ENCODE measurements at regions not wholly inside any gene's neighbourhood (a gene's known extent, or its start where the extent isn't known, plus 50 kb on each side); places are given as distances from the start of the nearest gene placed in this dataset.

DNA sequence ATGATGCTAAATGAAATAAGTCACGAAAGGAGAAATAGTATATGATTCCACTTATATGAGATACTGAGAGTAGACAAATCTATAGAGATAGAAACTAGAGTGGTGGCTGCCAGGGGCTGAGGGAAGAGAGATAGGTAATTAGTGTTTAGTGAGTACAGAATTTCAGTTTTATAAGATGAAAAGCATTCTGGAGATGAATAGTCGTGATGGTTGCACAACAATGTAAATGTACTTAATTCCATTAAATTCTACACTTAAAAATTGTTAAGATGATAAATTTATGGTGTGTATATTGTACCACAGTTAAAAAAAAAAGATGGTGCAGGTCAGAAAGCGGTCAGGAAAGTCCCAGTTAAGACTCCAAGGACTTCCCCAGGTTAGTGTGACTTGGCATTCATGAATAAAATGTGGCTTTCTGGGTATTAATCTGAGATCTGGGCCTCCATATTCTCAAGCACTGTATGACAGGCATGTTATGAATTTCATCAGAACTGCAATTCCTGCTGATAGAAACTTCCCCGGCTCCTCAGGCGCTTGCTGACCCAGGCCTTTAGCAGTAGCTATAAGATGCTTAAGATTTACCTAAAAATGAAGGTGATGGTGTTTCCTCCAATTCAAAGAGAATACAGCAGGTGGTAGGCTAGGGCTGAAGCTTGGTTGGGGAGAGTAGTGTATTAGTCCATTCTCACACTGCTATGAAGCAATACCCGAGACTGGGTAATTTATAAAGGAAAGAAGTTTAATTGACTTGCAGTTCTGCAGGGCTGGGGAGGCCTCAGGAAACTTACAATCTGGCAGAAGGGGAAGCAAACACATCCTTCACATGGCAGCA is 115.3 kb upstream of the SOX9 start:
- ATAC-seq (no peak), DNase-seq (ENCODE audit: low spot score) (no peak)
- no peaks in the 10 kb centered on the region for H4K20me1 ChIP-seq (replicated peaks; ENCODE audit: insufficient read depth)
- H3K27me3 ChIP-seq (ENCODE audit: insufficient read depth) = no peaks in the 10 kb centered on the region
- H3K4me1 Mint-ChIP-seq = no peaks in the 10 kb centered on the region
- no peaks in the 10 kb centered on the region for H3F3A ChIP-seq (replicated peaks; ENCODE audit: low read depth)
- H2AFZ ChIP-seq = no peak overlapping the region
- no peaks in the 10 kb centered on the region for H3K9me2 ChIP-seq (ENCODE audit: insufficient read depth)
- no peak overlapping the region for H3K27ac ChIP-seq (ENCODE audit: low read depth)
- H3K4me3 ChIP-seq = no peak overlapping the region
- no peaks in the 10 kb centered on the region for H3K4me1 ChIP-seq (ENCODE audit: insufficient read depth)
- no peaks in the 10 kb centered on the region for H3K36me3 ChIP-seq (ENCODE audit: insufficient read depth)
- no peak overlapping the region for H3K4me3 Mint-ChIP-seq
- no peaks in the 10 kb centered on the region for H3K36me3 Mint-ChIP-seq (ENCODE audit: low read depth)
- no peak overlapping the region for H3K27ac Mint-ChIP-seq
- H3K79me2 ChIP-seq (replicated peaks; ENCODE audit: insufficient read depth) = no peaks in the 10 kb centered on the region
- H3K4me2 ChIP-seq = no peak overlapping the region
- no peaks in the 10 kb centered on the region for H3K9me3 Mint-ChIP-seq
- peaks cover 4% of the 10 kb centered on the region for H3K27me3 Mint-ChIP-seq (ENCODE audit: insufficient read depth, low read depth, poor library complexity)
- TF ChIP-seq, protein P1, sequence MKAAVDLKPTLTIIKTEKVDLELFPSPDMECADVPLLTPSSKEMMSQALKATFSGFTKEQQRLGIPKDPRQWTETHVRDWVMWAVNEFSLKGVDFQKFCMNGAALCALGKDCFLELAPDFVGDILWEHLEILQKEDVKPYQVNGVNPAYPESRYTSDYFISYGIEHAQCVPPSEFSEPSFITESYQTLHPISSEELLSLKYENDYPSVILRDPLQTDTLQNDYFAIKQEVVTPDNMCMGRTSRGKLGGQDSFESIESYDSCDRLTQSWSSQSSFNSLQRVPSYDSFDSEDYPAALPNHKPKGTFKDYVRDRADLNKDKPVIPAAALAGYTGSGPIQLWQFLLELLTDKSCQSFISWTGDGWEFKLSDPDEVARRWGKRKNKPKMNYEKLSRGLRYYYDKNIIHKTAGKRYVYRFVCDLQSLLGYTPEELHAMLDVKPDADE (IDR thresholded peaks at IDR 0.05) = no peak
- TF ChIP-seq POLR2AphosphoS5 (IDR thresholded peaks at IDR 0.05; ENCODE audit: low read depth) (no peak), ZNF114 (CRISPR knock-in tag; IDR thresholded peaks at IDR 0.05) (no peak), CREB1 (CRISPR knock-in tag; IDR thresholded peaks at IDR 0.05; ENCODE audit: low read depth) (no peak), EZH2phosphoT487 (IDR thresholded peaks at IDR 0.05; ENCODE audit: unreplicated experiment) (no peak), NANOG (IDR thresholded peaks at IDR 0.05; ENCODE audit: borderline replicate concordance) (no peak)
- TF ChIP-seq, protein P2, sequence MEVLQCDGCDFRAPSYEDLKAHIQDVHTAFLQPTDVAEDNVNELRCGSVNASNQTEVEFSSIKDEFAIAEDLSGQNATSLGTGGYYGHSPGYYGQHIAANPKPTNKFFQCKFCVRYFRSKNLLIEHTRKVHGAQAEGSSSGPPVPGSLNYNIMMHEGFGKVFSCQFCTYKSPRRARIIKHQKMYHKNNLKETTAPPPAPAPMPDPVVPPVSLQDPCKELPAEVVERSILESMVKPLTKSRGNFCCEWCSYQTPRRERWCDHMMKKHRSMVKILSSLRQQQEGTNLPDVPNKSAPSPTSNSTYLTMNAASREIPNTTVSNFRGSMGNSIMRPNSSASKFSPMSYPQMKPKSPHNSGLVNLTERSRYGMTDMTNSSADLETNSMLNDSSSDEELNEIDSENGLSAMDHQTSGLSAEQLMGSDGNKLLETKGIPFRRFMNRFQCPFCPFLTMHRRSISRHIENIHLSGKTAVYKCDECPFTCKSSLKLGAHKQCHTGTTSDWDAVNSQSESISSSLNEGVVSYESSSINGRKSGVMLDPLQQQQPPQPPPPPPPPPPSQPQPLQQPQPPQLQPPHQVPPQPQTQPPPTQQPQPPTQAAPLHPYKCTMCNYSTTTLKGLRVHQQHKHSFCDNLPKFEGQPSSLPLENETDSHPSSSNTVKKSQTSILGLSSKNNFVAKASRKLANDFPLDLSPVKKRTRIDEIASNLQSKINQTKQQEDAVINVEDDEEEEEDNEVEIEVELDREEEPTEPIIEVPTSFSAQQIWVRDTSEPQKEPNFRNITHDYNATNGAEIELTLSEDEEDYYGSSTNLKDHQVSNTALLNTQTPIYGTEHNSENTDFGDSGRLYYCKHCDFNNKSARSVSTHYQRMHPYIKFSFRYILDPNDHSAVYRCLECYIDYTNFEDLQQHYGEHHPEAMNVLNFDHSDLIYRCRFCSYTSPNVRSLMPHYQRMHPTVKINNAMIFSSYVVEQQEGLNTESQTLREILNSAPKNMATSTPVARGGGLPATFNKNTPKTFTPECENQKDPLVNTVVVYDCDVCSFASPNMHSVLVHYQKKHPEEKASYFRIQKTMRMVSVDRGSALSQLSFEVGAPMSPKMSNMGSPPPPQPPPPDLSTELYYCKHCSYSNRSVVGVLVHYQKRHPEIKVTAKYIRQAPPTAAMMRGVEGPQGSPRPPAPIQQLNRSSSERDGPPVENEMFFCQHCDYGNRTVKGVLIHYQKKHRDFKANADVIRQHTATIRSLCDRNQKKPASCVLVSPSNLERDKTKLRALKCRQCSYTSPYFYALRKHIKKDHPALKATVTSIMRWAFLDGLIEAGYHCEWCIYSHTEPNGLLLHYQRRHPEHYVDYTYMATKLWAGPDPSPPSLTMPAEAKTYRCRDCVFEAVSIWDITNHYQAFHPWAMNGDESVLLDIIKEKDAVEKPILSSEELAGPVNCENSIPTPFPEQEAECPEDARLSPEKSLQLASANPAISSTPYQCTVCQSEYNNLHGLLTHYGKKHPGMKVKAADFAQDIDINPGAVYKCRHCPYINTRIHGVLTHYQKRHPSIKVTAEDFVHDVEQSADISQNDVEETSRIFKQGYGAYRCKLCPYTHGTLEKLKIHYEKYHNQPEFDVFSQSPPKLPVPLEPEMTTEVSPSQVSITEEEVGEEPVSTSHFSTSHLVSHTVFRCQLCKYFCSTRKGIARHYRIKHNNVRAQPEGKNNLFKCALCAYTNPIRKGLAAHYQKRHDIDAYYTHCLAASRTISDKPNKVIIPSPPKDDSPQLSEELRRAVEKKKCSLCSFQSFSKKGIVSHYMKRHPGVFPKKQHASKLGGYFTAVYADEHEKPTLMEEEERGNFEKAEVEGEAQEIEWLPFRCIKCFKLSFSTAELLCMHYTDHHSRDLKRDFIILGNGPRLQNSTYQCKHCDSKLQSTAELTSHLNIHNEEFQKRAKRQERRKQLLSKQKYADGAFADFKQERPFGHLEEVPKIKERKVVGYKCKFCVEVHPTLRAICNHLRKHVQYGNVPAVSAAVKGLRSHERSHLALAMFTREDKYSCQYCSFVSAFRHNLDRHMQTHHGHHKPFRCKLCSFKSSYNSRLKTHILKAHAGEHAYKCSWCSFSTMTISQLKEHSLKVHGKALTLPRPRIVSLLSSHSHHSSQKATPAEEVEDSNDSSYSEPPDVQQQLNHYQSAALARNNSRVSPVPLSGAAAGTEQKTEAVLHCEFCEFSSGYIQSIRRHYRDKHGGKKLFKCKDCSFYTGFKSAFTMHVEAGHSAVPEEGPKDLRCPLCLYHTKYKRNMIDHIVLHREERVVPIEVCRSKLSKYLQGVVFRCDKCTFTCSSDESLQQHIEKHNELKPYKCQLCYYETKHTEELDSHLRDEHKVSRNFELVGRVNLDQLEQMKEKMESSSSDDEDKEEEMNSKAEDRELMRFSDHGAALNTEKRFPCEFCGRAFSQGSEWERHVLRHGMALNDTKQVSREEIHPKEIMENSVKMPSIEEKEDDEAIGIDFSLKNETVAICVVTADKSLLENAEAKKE (CRISPR knock-in tag; IDR thresholded peaks at IDR 0.05) = no peak

Data from GM23338 (cell line).